PC-3 (cell line): ENCODE measurements at regions not wholly inside any gene's neighbourhood (a gene's known extent, or its start where the extent isn't known, plus 50 kb on each side); places are given as distances from the start of the nearest gene placed in this dataset.

Experiments used
- EZH2 ChIP-seq: fragments of 300-600 bp; sonication (generic); IDR thresholded peaks from one replicate; pipeline ENCODE4 v1.6.1; 2017; ENCODE audit warnings: antibody characterized with exemption, mild to moderate bottlenecking, low read length; ENCODE audit not compliant: unreplicated experiment
- EZH2phosphoT487 ChIP-seq: fragments of 300-600 bp; sonication (generic); IDR thresholded peaks from 2 replicates; pipeline ENCODE4 v1.6.1; 2018; ENCODE audit warnings: mild to moderate bottlenecking, antibody characterized with exemption, low read length, borderline replicate concordance
- TF ChIP-seq, protein P1 (sequence below): fragments of 300-600 bp; sonication (generic); conservative IDR thresholded peaks from 2 replicates; pipeline ENCODE4 v1.5.1; 2017; ENCODE audit warnings: antibody characterized with exemption, low read depth, mild to moderate bottlenecking, low read length

DNA sequence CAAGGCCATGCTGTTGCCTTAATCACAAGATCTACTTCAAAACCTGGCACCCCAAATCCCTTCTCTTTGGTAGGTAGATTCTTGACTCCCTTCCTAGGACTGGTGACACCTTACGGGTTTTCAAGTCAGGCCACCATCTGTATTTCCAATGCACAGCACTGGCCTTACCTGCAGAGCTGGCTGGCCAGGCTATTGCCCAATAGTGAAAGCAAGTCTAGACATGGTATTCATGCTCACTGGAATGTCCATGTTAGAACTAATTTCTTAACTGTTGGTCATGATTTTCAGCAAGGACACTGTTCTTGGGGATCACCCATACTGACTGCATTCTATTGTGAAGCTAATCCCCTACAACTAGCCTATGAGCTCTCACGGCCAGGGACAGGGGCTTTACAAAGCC, 313.1 kb upstream of the RNF32 start:
- TF ChIP-seq, protein P1, sequence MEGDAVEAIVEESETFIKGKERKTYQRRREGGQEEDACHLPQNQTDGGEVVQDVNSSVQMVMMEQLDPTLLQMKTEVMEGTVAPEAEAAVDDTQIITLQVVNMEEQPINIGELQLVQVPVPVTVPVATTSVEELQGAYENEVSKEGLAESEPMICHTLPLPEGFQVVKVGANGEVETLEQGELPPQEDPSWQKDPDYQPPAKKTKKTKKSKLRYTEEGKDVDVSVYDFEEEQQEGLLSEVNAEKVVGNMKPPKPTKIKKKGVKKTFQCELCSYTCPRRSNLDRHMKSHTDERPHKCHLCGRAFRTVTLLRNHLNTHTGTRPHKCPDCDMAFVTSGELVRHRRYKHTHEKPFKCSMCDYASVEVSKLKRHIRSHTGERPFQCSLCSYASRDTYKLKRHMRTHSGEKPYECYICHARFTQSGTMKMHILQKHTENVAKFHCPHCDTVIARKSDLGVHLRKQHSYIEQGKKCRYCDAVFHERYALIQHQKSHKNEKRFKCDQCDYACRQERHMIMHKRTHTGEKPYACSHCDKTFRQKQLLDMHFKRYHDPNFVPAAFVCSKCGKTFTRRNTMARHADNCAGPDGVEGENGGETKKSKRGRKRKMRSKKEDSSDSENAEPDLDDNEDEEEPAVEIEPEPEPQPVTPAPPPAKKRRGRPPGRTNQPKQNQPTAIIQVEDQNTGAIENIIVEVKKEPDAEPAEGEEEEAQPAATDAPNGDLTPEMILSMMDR: no peak
- TF ChIP-seq EZH2phosphoT487 (no peak), EZH2 (no peak)
